ENCODE measurements at regions not wholly inside any gene's neighbourhood (a gene's known extent, or its start where the extent isn't known, plus 50 kb on each side); places are given as distances from the start of the nearest gene placed in this dataset.

DNA sequence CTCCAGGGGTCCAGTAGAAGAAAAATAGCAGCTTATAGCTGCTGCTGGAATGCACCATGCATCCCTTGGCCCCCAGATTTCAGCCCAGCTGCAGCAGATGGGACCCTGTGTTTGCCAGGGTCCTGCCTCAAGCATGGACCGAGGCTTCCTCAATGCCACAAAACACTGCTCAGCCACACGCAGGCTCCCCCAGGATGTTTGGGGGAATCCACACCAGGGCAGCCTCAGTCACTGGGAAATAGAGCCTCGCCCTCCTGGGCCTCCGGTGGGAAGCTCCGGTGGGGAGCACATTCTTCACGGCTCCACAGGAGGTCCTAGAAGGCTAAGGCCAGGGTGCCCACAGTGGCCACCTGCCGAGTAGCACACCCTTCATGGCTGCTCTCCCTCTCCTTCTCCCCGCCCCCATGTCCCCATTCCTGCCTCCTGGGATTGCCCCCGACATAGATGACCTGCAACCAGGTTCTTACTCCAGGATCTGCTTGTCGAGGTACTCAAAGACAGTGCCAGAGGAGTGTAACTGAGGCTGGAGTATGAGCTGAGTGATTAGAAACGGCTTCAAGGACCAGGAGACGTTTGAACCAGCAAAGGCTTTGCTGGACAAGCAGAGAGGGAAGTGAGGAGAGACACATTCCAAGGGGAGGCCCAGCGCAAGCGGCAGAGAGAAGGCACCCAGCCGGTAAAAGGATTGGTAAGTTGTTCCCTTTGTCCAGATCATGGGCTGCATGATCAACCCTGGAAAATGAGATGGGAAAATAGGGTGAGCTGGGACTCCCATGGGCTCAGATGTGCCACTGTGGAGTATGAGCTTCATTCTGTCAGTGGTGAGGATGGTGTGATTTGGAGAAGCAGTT is 110.7 kb upstream of the UQCRFS1 start:
- in situ Hi-C loops (cut with MboI), result no loop called here
- WGBS, 2 experiments (ENCODE audit: low coverage in 1 of 2, low lambda C conversion rate in 2 of 2, missing lambda C conversion rate in 2 of 2), result 30 to 41% methylated on average over 11 to 12 of the region's 15 CpGs
- no peak overlapping the region for H3K4me3 ChIP-seq
- H3K9ac ChIP-seq, result no peak overlapping the region
- H3K4me1 ChIP-seq (ENCODE audit: insufficient read depth), result peaks cover 5% of the 10 kb centered on the region; the same call in 1 of the 2 replicates
- no peaks in the 10 kb centered on the region for H3F3A ChIP-seq (ENCODE audit: insufficient read depth)
- H2AFZ ChIP-seq, result no peak overlapping the region
- no peak overlapping the region for H3K4me2 ChIP-seq (ENCODE audit: unreplicated experiment)
- no peak for DNase-seq
- no peak for TF ChIP-seq EZH2 (IDR thresholded peaks at IDR 0.05; ENCODE audit: insufficient read depth, poor library complexity, severe bottlenecking)
- no peak for TF ChIP-seq EZH2phosphoT487 (IDR thresholded peaks at IDR 0.05; ENCODE audit: insufficient read depth, low read depth)
- no peaks in the 10 kb centered on the region for H3K36me3 ChIP-seq (ENCODE audit: low read depth)
- H4K20me1 ChIP-seq (ENCODE audit: insufficient read depth), result no peaks in the 10 kb centered on the region
- H3K79me2 ChIP-seq (ENCODE audit: insufficient read depth), result no peaks in the 10 kb centered on the region
- no peaks in the 10 kb centered on the region for H3K27me3 ChIP-seq (replicated peaks; ENCODE audit: insufficient read depth)
- no peak overlapping the region for H3K27ac ChIP-seq
- no peaks in the 10 kb centered on the region for H3K9me2 ChIP-seq (ENCODE audit: insufficient read depth)
- no peaks in the 10 kb centered on the region for H3K9me3 ChIP-seq (ENCODE audit: low read depth)

DNA sequence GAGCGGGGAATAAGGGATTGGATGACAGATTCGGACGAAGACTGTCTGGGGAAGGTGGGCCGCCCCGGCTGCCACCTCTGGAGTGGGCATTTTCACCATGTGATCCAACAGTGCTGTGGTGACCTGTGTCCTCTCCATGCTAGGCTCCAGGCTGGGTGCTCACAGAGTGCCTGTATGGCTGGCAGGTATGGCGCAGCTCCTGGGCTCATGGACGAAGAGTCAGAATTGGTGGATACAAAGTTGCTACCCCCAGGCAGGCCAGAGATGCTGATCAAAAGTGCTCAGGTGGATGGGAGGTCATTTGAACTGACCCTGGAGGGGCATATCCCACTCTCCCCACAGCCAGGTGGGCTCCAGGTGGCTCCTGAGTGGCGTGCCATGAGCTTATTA is 111.3 kb upstream of the UQCRFS1 start:
- no peak overlapping the region for H3K4me2 ChIP-seq (ENCODE audit: unreplicated experiment)
- DNase-seq, result no peak
- no peak for TF ChIP-seq EZH2phosphoT487 (IDR thresholded peaks at IDR 0.05; ENCODE audit: insufficient read depth, low read depth)
- TF ChIP-seq EZH2 (IDR thresholded peaks at IDR 0.05; ENCODE audit: insufficient read depth, poor library complexity, severe bottlenecking), result no peak
- no peaks in the 10 kb centered on the region for H3K79me2 ChIP-seq (ENCODE audit: insufficient read depth)
- H4K20me1 ChIP-seq (ENCODE audit: insufficient read depth), result no peaks in the 10 kb centered on the region
- H2AFZ ChIP-seq, result no peak overlapping the region
- no peak overlapping the region for H3K9ac ChIP-seq
- peaks cover 5% of the 10 kb centered on the region; the same call in 1 of the 2 replicates for H3K4me1 ChIP-seq (ENCODE audit: insufficient read depth)
- no peaks in the 10 kb centered on the region for H3K9me2 ChIP-seq (ENCODE audit: insufficient read depth)
- WGBS, 2 experiments (ENCODE audit: low coverage in 1 of 2, low lambda C conversion rate in 2 of 2, missing lambda C conversion rate in 2 of 2), result 72 to 77% methylated on average over 8 of the region's 8 CpGs
- H3K27me3 ChIP-seq (replicated peaks; ENCODE audit: insufficient read depth), result no peaks in the 10 kb centered on the region
- H3K9me3 ChIP-seq (ENCODE audit: low read depth), result no peaks in the 10 kb centered on the region
- H3K36me3 ChIP-seq (ENCODE audit: low read depth), result no peaks in the 10 kb centered on the region
- H3K4me3 ChIP-seq, result no peak overlapping the region
- H3F3A ChIP-seq (ENCODE audit: insufficient read depth), result no peaks in the 10 kb centered on the region
- H3K27ac ChIP-seq, result no peak overlapping the region
- in situ Hi-C loops (cut with MboI), result no loop called here

DNA sequence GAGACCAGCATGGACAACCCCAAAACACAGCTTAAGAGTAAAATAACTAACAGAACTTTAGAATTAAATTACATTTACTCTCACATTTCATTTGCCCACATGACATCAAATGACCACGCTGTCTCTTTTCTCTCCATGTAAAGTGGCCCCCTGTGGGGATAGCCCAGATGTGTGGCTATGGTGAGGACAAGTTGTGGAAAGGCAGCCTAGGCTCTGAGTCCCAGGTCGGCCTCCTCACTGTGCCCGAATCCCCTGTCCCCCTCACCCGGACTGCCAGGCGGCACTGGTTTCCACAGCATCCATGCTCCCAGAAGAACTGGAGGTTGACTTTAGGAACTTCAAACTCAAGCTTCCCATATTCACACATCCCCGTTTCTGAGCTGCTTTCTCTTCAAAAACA is 111.8 kb upstream of the UQCRFS1 start:
- in situ Hi-C loops (cut with MboI), result no loop called here
- H3K4me3 ChIP-seq, result no peak overlapping the region
- H3K27ac ChIP-seq, result no peak overlapping the region
- no peaks in the 10 kb centered on the region for H3K9me2 ChIP-seq (ENCODE audit: insufficient read depth)
- DNase-seq, result no peak
- H3K4me2 ChIP-seq (ENCODE audit: unreplicated experiment), result no peak overlapping the region
- peaks cover 5% of the 10 kb centered on the region; the same call in 1 of the 2 replicates for H3K4me1 ChIP-seq (ENCODE audit: insufficient read depth)
- H3K79me2 ChIP-seq (ENCODE audit: insufficient read depth), result no peaks in the 10 kb centered on the region
- no peaks in the 10 kb centered on the region for H3K36me3 ChIP-seq (ENCODE audit: low read depth)
- no peaks in the 10 kb centered on the region for H3F3A ChIP-seq (ENCODE audit: insufficient read depth)
- 54 to 64% methylated on average over 6 of the region's 6 CpGs for WGBS, 2 experiments (ENCODE audit: low coverage in 1 of 2, low lambda C conversion rate in 2 of 2, missing lambda C conversion rate in 2 of 2)
- H3K9ac ChIP-seq, result no peak overlapping the region
- H4K20me1 ChIP-seq (ENCODE audit: insufficient read depth), result no peaks in the 10 kb centered on the region
- TF ChIP-seq EZH2phosphoT487 (IDR thresholded peaks at IDR 0.05; ENCODE audit: insufficient read depth, low read depth) (no peak), EZH2 (IDR thresholded peaks at IDR 0.05; ENCODE audit: insufficient read depth, poor library complexity, severe bottlenecking) (no peak)
- H3K9me3 ChIP-seq (ENCODE audit: low read depth), result no peaks in the 10 kb centered on the region
- no peak overlapping the region for H2AFZ ChIP-seq
- H3K27me3 ChIP-seq (replicated peaks; ENCODE audit: insufficient read depth), result no peaks in the 10 kb centered on the region

DNA sequence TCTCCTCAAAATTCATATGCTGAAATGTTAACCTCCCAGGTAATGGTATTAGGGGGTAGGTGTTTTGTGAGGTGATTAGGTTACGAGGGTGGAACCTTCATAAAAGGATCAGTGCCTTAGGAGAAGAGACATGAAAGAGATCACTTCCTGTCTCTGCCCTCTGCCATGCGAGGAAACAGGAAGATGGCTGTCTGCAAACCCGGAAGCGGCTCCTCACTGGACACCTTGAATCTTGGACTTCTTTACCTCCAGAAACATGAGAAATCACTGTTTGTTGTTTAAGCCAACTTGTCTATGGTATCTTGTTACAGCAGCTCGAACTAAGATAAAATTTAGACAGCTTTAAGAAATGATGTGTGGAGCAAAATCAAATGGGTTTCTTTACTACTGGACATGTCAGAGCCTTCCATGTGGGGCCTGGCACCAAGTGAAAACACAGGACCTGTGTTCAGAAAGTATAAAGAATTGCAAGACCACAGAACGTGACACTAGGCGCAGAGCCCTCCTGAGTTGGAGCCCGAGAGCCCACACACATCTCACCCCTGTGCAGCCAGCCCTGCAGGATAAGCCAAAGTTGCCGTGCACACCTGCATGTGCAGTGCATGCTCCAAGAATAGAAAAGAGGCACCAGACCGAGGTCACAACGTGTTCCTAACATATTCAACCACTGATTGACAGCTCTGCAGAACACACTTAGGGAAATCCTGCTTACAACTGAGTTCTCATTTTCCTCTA is 112.5 kb upstream of the UQCRFS1 start:
- Histone ChIP-seq H3K27me3 (replicated peaks; ENCODE audit: insufficient read depth) (no peaks in the 10 kb centered on the region), H3K9me2 (ENCODE audit: insufficient read depth) (no peaks in the 10 kb centered on the region), H2AFZ (no peak overlapping the region), H4K20me1 (ENCODE audit: insufficient read depth) (no peaks in the 10 kb centered on the region), H3K9ac (no peak overlapping the region), H3K36me3 (ENCODE audit: low read depth) (no peaks in the 10 kb centered on the region), H3K4me3 (no peak overlapping the region), H3K9me3 (ENCODE audit: low read depth) (no peaks in the 10 kb centered on the region), H3F3A (ENCODE audit: insufficient read depth) (no peaks in the 10 kb centered on the region), H3K27ac (no peak overlapping the region), H3K4me2 (ENCODE audit: unreplicated experiment) (no peak overlapping the region), H3K4me1 (ENCODE audit: insufficient read depth) (peaks cover 5% of the 10 kb centered on the region; the same call in 1 of the 2 replicates), H3K79me2 (ENCODE audit: insufficient read depth) (no peaks in the 10 kb centered on the region)
- 56 to 62% methylated on average over 11 of the region's 11 CpGs for WGBS, 2 experiments (ENCODE audit: low coverage in 1 of 2, low lambda C conversion rate in 2 of 2, missing lambda C conversion rate in 2 of 2)
- in situ Hi-C loops (cut with MboI), result no loop called here
- TF ChIP-seq EZH2phosphoT487 (IDR thresholded peaks at IDR 0.05; ENCODE audit: insufficient read depth, low read depth) (no peak), EZH2 (IDR thresholded peaks at IDR 0.05; ENCODE audit: insufficient read depth, poor library complexity, severe bottlenecking) (no peak)
- no peak for DNase-seq
